Frontal cortex (tissue), 3 donors: ENCODE measurements at regions not wholly inside any gene's neighbourhood (a gene's known extent, or its start where the extent isn't known, plus 50 kb on each side); places are given as distances from the start of the nearest gene placed in this dataset.

ENCODE experiments used
- DNase-seq, 2 donors: peaks; one replicate each; pipeline ENCODE4 v3.0.0; 2012; ENCODE audit warnings: low spot score in 2 of 2
- FAIRE-seq: peaks from 2 replicates; lab custom pipeline; 2012; peaks lifted over from hg19 to GRCh38; lab: Jason Lieb, UNC
- donor health status: control.
- donor health status: control.
- donor health status: control.

- FAIRE-seq, result no peak
Observed at GRCh38 chr18:34562252-34562870, 147.7 kb upstream of the DTNA start.

GRCh38 chr18:34567857-34568256, 142.2 kb upstream of the DTNA start:
- FAIRE-seq (no peak), DNase-seq (no peak)

More at GRCh38 chr18:34562252-34562870, 147.7 kb upstream of the DTNA start:
- no peak for DNase-seq

- no peak for FAIRE-seq
- no peak for DNase-seq
Observed at GRCh38 chr18:34576622-34577021, 133.5 kb upstream of the DTNA start.

GRCh38 chr18:34583895-34584294, 126.2 kb upstream of the DTNA start:
- DNase-seq (no peak), FAIRE-seq (no peak)

- no peak for DNase-seq
- no peak for FAIRE-seq
Observed at GRCh38 chr18:34590503-34590902, 119.6 kb upstream of the DTNA start.

- FAIRE-seq, result no peak
Observed at GRCh38 chr18:34591920-34592444, 118.1 kb upstream of the DTNA start.

GRCh38 chr18:34592481-34592880, 117.6 kb upstream of the DTNA start:
- FAIRE-seq, result no peak
- no peak for DNase-seq

More at GRCh38 chr18:34591920-34592444, 118.1 kb upstream of the DTNA start:
- no peak for DNase-seq

GRCh38 chr18:34592961-34593382, 117.1 kb upstream of the DTNA start:
- FAIRE-seq, result no peak
- DNase-seq, result no peak

GRCh38 chr18:34594266-34594665, 115.8 kb upstream of the DTNA start:
- DNase-seq (no peak), FAIRE-seq (no peak)

- no peak for FAIRE-seq
- DNase-seq, result no peak
Observed at GRCh38 chr18:34595690-34596089, 114.4 kb upstream of the DTNA start.

GRCh38 chr18:34598120-34598635, 111.9 kb upstream of the DTNA start:
- DNase-seq (no peak), FAIRE-seq (no peak)

GRCh38 chr18:34600158-34600557, 109.9 kb upstream of the DTNA start:
- FAIRE-seq (peak; percentile 66), DNase-seq (no peak)

- DNase-seq, result no peak
- no peak for FAIRE-seq
Observed at GRCh38 chr18:34600874-34601656, 109.0 kb upstream of the DTNA start.

- DNase-seq, result no peak
- no peak for FAIRE-seq
Observed at GRCh38 chr18:34604591-34604990, 105.5 kb upstream of the DTNA start.

GRCh38 chr18:34606851-34607250, 103.2 kb upstream of the DTNA start:
- DNase-seq (no peak), FAIRE-seq (no peak)

- no peak for DNase-seq
- FAIRE-seq, result no peak
Observed at GRCh38 chr18:34608064-34608463, 102.0 kb upstream of the DTNA start.

GRCh38 chr18:34609986-34610648, 100.0 kb upstream of the DTNA start:
- DNase-seq (no peak), FAIRE-seq (no peak)

GRCh38 chr18:34611904-34612303, 98.2 kb upstream of the DTNA start:
- DNase-seq, result no peak
- FAIRE-seq, result no peak

- FAIRE-seq, result no peak
- DNase-seq, result no peak
Observed at GRCh38 chr18:34620258-34620861, 89.7 kb upstream of the DTNA start.

GRCh38 chr18:34623557-34623956, 86.5 kb upstream of the DTNA start:
- FAIRE-seq (no peak), DNase-seq (no peak)
